Loucy (cell line): ENCODE measurements at regions not wholly inside any gene's neighbourhood (a gene's known extent, or its start where the extent isn't known, plus 50 kb on each side); places are given as distances from the start of the nearest gene placed in this dataset.

Experiments
- H2AFZ ChIP-seq: fragments of 200-600 bp; sonication (generic); 2 replicates; pipeline ENCODE4 v1.6.0; 2016; ENCODE audit warnings: antibody characterized with exemption, mild to moderate bottlenecking, low read length, moderate library complexity
- H3F3A ChIP-seq: fragments of 200-600 bp; 2 replicates; pipeline ENCODE4 v1.6.0; 2016; ENCODE audit warnings: antibody characterized with exemption, low read depth, mild to moderate bottlenecking
- H3K27me3 ChIP-seq: fragments of 200-600 bp; sonication (generic); 2 replicates; pipeline ENCODE4 v1.6.1; 2014; ENCODE audit warnings: low read length, mild to moderate bottlenecking; ENCODE audit not compliant: insufficient read depth, poor library complexity, severe bottlenecking
- H3K36me3 ChIP-seq: fragments of 200-600 bp; sonication (generic); 2 replicates; pipeline ENCODE4 v1.6.1; 2016; ENCODE audit warnings: low read length; ENCODE audit not compliant: insufficient read depth
- H3K4me1 ChIP-seq: fragments of 200-600 bp; sonication (generic); 2 replicates; pipeline ENCODE4 v1.5.1; 2014; ENCODE audit warnings: low read length, mild to moderate bottlenecking; ENCODE audit not compliant: insufficient read depth, poor library complexity, severe bottlenecking
- H3K4me2 ChIP-seq: fragments of 200-600 bp; sonication (generic); 2 replicates; pipeline ENCODE4 v1.6.0; 2014; ENCODE audit warnings: antibody characterized with exemption, low read length, low read depth, mild to moderate bottlenecking; ENCODE audit not compliant: poor library complexity, severe bottlenecking
- H3K4me3 ChIP-seq: fragments of 200-600 bp; sonication (generic); 2 replicates; pipeline ENCODE4 v1.5.1; 2014; ENCODE audit warnings: low read length, mild to moderate bottlenecking, mixed read lengths; ENCODE audit not compliant: poor library complexity, severe bottlenecking
- H3K79me2 ChIP-seq: fragments of 200-600 bp; sonication (generic); 2 replicates; pipeline ENCODE4 v1.6.1; 2014; ENCODE audit warnings: low read length; ENCODE audit not compliant: insufficient read depth
- H3K9ac ChIP-seq: fragments of 200-600 bp; sonication (generic); 2 replicates; pipeline ENCODE4 v1.6.0; 2014; ENCODE audit warnings: mild to moderate bottlenecking, low read depth, low read length, moderate library complexity; ENCODE audit not compliant: poor library complexity, severe bottlenecking
- H3K9me2 ChIP-seq: fragments of 200-600 bp; sonication (generic); replicated peaks from 2 replicates; pipeline ENCODE4 v1.6.1; 2016; ENCODE audit warnings: low read depth, low read length, mixed read lengths
- H3K9me3 ChIP-seq: fragments of 200-600 bp; sonication (generic); 2 replicates; pipeline ENCODE4 v1.6.1; 2014; ENCODE audit warnings: mild to moderate bottlenecking, antibody characterized with exemption, low read length, low read depth; ENCODE audit not compliant: insufficient read depth
- H4K20me1 ChIP-seq: fragments of 200-600 bp; sonication (generic); 2 replicates; pipeline ENCODE4 v1.6.0; 2014; ENCODE audit warnings: antibody characterized with exemption, low read length, mild to moderate bottlenecking; ENCODE audit not compliant: insufficient read depth, poor library complexity, severe bottlenecking
- EZH2phosphoT487 ChIP-seq: fragments of 200-600 bp; IDR thresholded peaks from 2 replicates; pipeline ENCODE4 v1.6.1; 2018; ENCODE audit warnings: antibody characterized with exemption, mild to moderate bottlenecking, moderate library complexity, borderline replicate concordance
- TF ChIP-seq, protein P1 (sequence below): fragments of 200-600 bp; sonication (generic); conservative IDR thresholded peaks from 2 replicates; pipeline ENCODE4 v1.5.1; 2014; ENCODE audit warnings: mild to moderate bottlenecking, antibody characterized with exemption, low read length

- no peaks in the 10 kb centered on the region for H3K9me3 ChIP-seq
- H3K4me2 ChIP-seq = no peak overlapping the region
- TF ChIP-seq, protein P1, sequence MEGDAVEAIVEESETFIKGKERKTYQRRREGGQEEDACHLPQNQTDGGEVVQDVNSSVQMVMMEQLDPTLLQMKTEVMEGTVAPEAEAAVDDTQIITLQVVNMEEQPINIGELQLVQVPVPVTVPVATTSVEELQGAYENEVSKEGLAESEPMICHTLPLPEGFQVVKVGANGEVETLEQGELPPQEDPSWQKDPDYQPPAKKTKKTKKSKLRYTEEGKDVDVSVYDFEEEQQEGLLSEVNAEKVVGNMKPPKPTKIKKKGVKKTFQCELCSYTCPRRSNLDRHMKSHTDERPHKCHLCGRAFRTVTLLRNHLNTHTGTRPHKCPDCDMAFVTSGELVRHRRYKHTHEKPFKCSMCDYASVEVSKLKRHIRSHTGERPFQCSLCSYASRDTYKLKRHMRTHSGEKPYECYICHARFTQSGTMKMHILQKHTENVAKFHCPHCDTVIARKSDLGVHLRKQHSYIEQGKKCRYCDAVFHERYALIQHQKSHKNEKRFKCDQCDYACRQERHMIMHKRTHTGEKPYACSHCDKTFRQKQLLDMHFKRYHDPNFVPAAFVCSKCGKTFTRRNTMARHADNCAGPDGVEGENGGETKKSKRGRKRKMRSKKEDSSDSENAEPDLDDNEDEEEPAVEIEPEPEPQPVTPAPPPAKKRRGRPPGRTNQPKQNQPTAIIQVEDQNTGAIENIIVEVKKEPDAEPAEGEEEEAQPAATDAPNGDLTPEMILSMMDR = no peak
- no peak for TF ChIP-seq EZH2phosphoT487
- H3K9me2 ChIP-seq = 0 out of 2 replicates have a peak, but pooled peaks cover 4% of the 10 kb centered on the region
- H3K4me1 ChIP-seq = no peaks in the 10 kb centered on the region
- H3K79me2 ChIP-seq = no peaks in the 10 kb centered on the region
- H4K20me1 ChIP-seq = no peaks in the 10 kb centered on the region
- no peaks in the 10 kb centered on the region for H3F3A ChIP-seq
- no peak overlapping the region for H3K4me3 ChIP-seq
- H3K36me3 ChIP-seq = no peaks in the 10 kb centered on the region
- no peaks in the 10 kb centered on the region for H3K27me3 ChIP-seq
- H3K9ac ChIP-seq = no peak overlapping the region
- no peak overlapping the region for H2AFZ ChIP-seq
Measured at GRCh38 chr20:6430381-6430780, 307.6 kb upstream of the FERMT1 start.

GRCh38 chr20:6426287-6426891 lies 303.6 kb upstream of the FERMT1 start:
- Histone ChIP-seq H3K4me2 (no peak overlapping the region), H3K9me2 (no peaks in the 10 kb centered on the region; the same call in 1 of the 2 replicates), H2AFZ (no peak overlapping the region), H3K36me3 (no peaks in the 10 kb centered on the region), H3K9ac (no peak overlapping the region), H3K4me3 (no peak overlapping the region), H3K9me3 (no peaks in the 10 kb centered on the region), H3F3A (no peaks in the 10 kb centered on the region), H3K79me2 (no peaks in the 10 kb centered on the region), H3K4me1 (no peaks in the 10 kb centered on the region), H4K20me1 (no peaks in the 10 kb centered on the region), H3K27me3 (no peaks in the 10 kb centered on the region)
- TF ChIP-seq EZH2phosphoT487 = no peak
- TF ChIP-seq, protein P1 = no peak

- no peaks in the 10 kb centered on the region for H3F3A ChIP-seq
- TF ChIP-seq, protein P1 = no peak
- TF ChIP-seq EZH2phosphoT487 = no peak
- H3K9ac ChIP-seq = no peak overlapping the region
- no peak overlapping the region for H2AFZ ChIP-seq
- H3K9me3 ChIP-seq = no peaks in the 10 kb centered on the region
- no peaks in the 10 kb centered on the region for H3K79me2 ChIP-seq
- H3K4me3 ChIP-seq = no peak overlapping the region
- H3K9me2 ChIP-seq = no peaks in the 10 kb centered on the region; the same call in 1 of the 2 replicates
- H3K4me2 ChIP-seq = no peak overlapping the region
- H3K36me3 ChIP-seq = no peaks in the 10 kb centered on the region
- H3K27me3 ChIP-seq = no peaks in the 10 kb centered on the region
- no peaks in the 10 kb centered on the region for H4K20me1 ChIP-seq
- H3K4me1 ChIP-seq = no peaks in the 10 kb centered on the region
Measured at GRCh38 chr20:6421321-6422248, 298.8 kb upstream of the FERMT1 start.
